ENCODE measurements at regions not wholly inside any gene's neighbourhood (a gene's known extent, or its start where the extent isn't known, plus 50 kb on each side); places are given as distances from the start of the nearest gene placed in this dataset.

GRCh38 chr7:118061386-118061785 is 122.6 kb upstream of the LSM8 start:
- Histone ChIP-seq H3K9me3 (ENCODE audit: insufficient read depth, low read depth, low read length) (no peaks in the 10 kb centered on the region), H3K36me3 (ENCODE audit: insufficient read depth, low read length) (no peaks in the 10 kb centered on the region), H4K20me1 (ENCODE audit: insufficient read depth, low read length) (no peaks in the 10 kb centered on the region), H3K79me2 (ENCODE audit: insufficient read depth, low read length) (no peaks in the 10 kb centered on the region), H2AFZ (ENCODE audit: low read depth, low read length) (no peak overlapping the region), H3K4me3 (ENCODE audit: insufficient read depth, low read depth, low read length) (no peak overlapping the region), H3K4me1 (ENCODE audit: insufficient read depth, low read length) (no peaks in the 10 kb centered on the region), H3K9ac (ENCODE audit: low read length) (no peak overlapping the region), H3K27ac (ENCODE audit: low read depth, low read length) (no peak overlapping the region), H3K4me2 (ENCODE audit: low read length) (no peak overlapping the region), H3K27me3 (ENCODE audit: insufficient read depth, low read length) (no peaks in the 10 kb centered on the region)
- no peak overlapping the region for H3K27ac Mint-ChIP-seq (ENCODE audit: unreplicated experiment)
- no peaks in the 10 kb centered on the region for H3K9me3 Mint-ChIP-seq (ENCODE audit: unreplicated experiment)
- H3K4me1 Mint-ChIP-seq (ENCODE audit: low read depth, unreplicated experiment): peaks cover 13% of the 10 kb centered on the region
- DNase-seq (ENCODE audit: low read depth): no peak
- no peaks in the 10 kb centered on the region for H3K27me3 Mint-ChIP-seq (ENCODE audit: low read depth, unreplicated experiment)
- no peak for TF ChIP-seq EZH2 (IDR thresholded peaks at IDR 0.05; ENCODE audit: insufficient read depth, low read length)
- no peak for TF ChIP-seq CTCF (IDR thresholded peaks at IDR 0.05; ENCODE audit: insufficient read depth, low read depth, low read length)
- no peak overlapping the region for H3K4me3 Mint-ChIP-seq (ENCODE audit: unreplicated experiment)
- FAIRE-seq: no peak
- H3K36me3 Mint-ChIP-seq (ENCODE audit: low read depth, unreplicated experiment): no peaks in the 10 kb centered on the region

- H3K4me2 ChIP-seq (ENCODE audit: low read length): no peak overlapping the region
- no peak overlapping the region for H3K27ac Mint-ChIP-seq (ENCODE audit: unreplicated experiment)
- H3K9me3 ChIP-seq (ENCODE audit: insufficient read depth, low read depth, low read length): no peaks in the 10 kb centered on the region
- H4K20me1 ChIP-seq (ENCODE audit: insufficient read depth, low read length): no peaks in the 10 kb centered on the region
- H3K27me3 ChIP-seq (ENCODE audit: insufficient read depth, low read length): no peaks in the 10 kb centered on the region
- no peak overlapping the region for H3K4me3 Mint-ChIP-seq (ENCODE audit: unreplicated experiment)
- no peaks in the 10 kb centered on the region for H3K36me3 ChIP-seq (ENCODE audit: insufficient read depth, low read length)
- H3K36me3 Mint-ChIP-seq (ENCODE audit: low read depth, unreplicated experiment): no peaks in the 10 kb centered on the region
- H3K27ac ChIP-seq (ENCODE audit: low read depth, low read length): no peak overlapping the region
- no peaks in the 10 kb centered on the region for H3K9me3 Mint-ChIP-seq (ENCODE audit: unreplicated experiment)
- FAIRE-seq (no peak), DNase-seq (ENCODE audit: low read depth) (no peak)
- H3K27me3 Mint-ChIP-seq (ENCODE audit: low read depth, unreplicated experiment): no peaks in the 10 kb centered on the region
- no peaks in the 10 kb centered on the region for H3K4me1 ChIP-seq (ENCODE audit: insufficient read depth, low read length)
- no peak for TF ChIP-seq EZH2 (IDR thresholded peaks at IDR 0.05; ENCODE audit: insufficient read depth, low read length)
- TF ChIP-seq CTCF (IDR thresholded peaks at IDR 0.05; ENCODE audit: insufficient read depth, low read depth, low read length): no peak
- peaks cover 5% of the 10 kb centered on the region for H3K4me1 Mint-ChIP-seq (ENCODE audit: low read depth, unreplicated experiment)
- H3K9ac ChIP-seq (ENCODE audit: low read length): no peak overlapping the region
- H3K4me3 ChIP-seq (ENCODE audit: insufficient read depth, low read depth, low read length): no peak overlapping the region
- H2AFZ ChIP-seq (ENCODE audit: low read depth, low read length): no peak overlapping the region
- no peaks in the 10 kb centered on the region for H3K79me2 ChIP-seq (ENCODE audit: insufficient read depth, low read length)
These were observed 110.9 kb upstream of the LSM8 start for GRCh38 chr7:118072893-118073674.

- peaks cover 27% of the 10 kb centered on the region for H3K4me1 Mint-ChIP-seq (ENCODE audit: low read depth, unreplicated experiment)
- H3K27ac Mint-ChIP-seq (ENCODE audit: unreplicated experiment): no peak overlapping the region
- FAIRE-seq (no peak), DNase-seq (ENCODE audit: low read depth) (no peak)
- Histone ChIP-seq H3K9ac (ENCODE audit: low read length) (no peak overlapping the region), H3K4me3 (ENCODE audit: insufficient read depth, low read depth, low read length) (no peak overlapping the region), H2AFZ (ENCODE audit: low read depth, low read length) (no peak overlapping the region), H3K4me1 (ENCODE audit: insufficient read depth, low read length) (no peaks in the 10 kb centered on the region), H3K36me3 (ENCODE audit: insufficient read depth, low read length) (no peaks in the 10 kb centered on the region), H3K4me2 (ENCODE audit: low read length) (no peak overlapping the region), H3K79me2 (ENCODE audit: insufficient read depth, low read length) (no peaks in the 10 kb centered on the region), H3K9me3 (ENCODE audit: insufficient read depth, low read depth, low read length) (no peaks in the 10 kb centered on the region), H3K27ac (ENCODE audit: low read depth, low read length) (no peak overlapping the region), H3K27me3 (ENCODE audit: insufficient read depth, low read length) (no peaks in the 10 kb centered on the region), H4K20me1 (ENCODE audit: insufficient read depth, low read length) (no peaks in the 10 kb centered on the region)
- H3K36me3 Mint-ChIP-seq (ENCODE audit: low read depth, unreplicated experiment): no peaks in the 10 kb centered on the region
- no peaks in the 10 kb centered on the region for H3K9me3 Mint-ChIP-seq (ENCODE audit: unreplicated experiment)
- TF ChIP-seq CTCF (IDR thresholded peaks at IDR 0.05; ENCODE audit: insufficient read depth, low read depth, low read length) (no peak), EZH2 (IDR thresholded peaks at IDR 0.05; ENCODE audit: insufficient read depth, low read length) (no peak)
- no peaks in the 10 kb centered on the region for H3K27me3 Mint-ChIP-seq (ENCODE audit: low read depth, unreplicated experiment)
- no peak overlapping the region for H3K4me3 Mint-ChIP-seq (ENCODE audit: unreplicated experiment)
These were observed 108.0 kb upstream of the LSM8 start for GRCh38 chr7:118075936-118076335.

Measured in astrocyte (in vitro differentiated cells and primary cell).